Jurkat, Clone E6-1 (cell line): ENCODE measurements at regions not wholly inside any gene's neighbourhood (a gene's known extent, or its start where the extent isn't known, plus 50 kb on each side); places are given as distances from the start of the nearest gene placed in this dataset.

Source experiments
- DNase-seq: peaks from one replicate; pipeline ENCODE4 v3.0.0-alpha.2; 2011; ENCODE audit warnings: low read depth, low spot score
- H3K4me3 ChIP-seq: 2 replicates; pipeline ENCODE4 v1.5.1; 2011; ENCODE audit warnings: mild to moderate bottlenecking, low read length, control low read depth, moderate library complexity

GRCh38 chr5:149441986-149442385 lies 62.9 kb upstream of the IL17B start:
- DNase-seq, result no peak
- H3K4me3 ChIP-seq, result no peak overlapping the region

GRCh38 chr5:149441194-149441753 lies 62.2 kb upstream of the IL17B start:
- DNase-seq, result no peak
- H3K4me3 ChIP-seq, result no peak overlapping the region

GRCh38 chr5:149439899-149440542 lies 60.9 kb upstream of the IL17B start:
- peak; percentile 81 for DNase-seq
- H3K4me3 ChIP-seq, result peak overlapping the region; percentile 8; the same call in 1 of the 2 replicates

GRCh38 chr5:149438711-149439132 lies 59.6 kb upstream of the IL17B start:
- H3K4me3 ChIP-seq, result no peak overlapping the region
- DNase-seq, result no peak

GRCh38 chr5:149438281-149438680 lies 59.2 kb upstream of the IL17B start:
- DNase-seq, result no peak

GRCh38 chr5:149437391-149438040 lies 58.4 kb upstream of the IL17B start:
- no peak for DNase-seq
- no peak overlapping the region for H3K4me3 ChIP-seq

More at GRCh38 chr5:149438281-149438680, 59.2 kb upstream of the IL17B start:
- no peak overlapping the region for H3K4me3 ChIP-seq

- H3K4me3 ChIP-seq, result no peak overlapping the region
- no peak for DNase-seq
Observed at GRCh38 chr5:149435660-149436059, 56.6 kb upstream of the IL17B start.

- no peak for DNase-seq
- no peak overlapping the region for H3K4me3 ChIP-seq
Observed at GRCh38 chr5:149435015-149435376, 55.9 kb upstream of the IL17B start.

- DNase-seq, result peak; percentile 59
- no peak overlapping the region for H3K4me3 ChIP-seq
Observed at GRCh38 chr5:149434162-149435014, 55.3 kb upstream of the IL17B start.

GRCh38 chr5:149433524-149434131 lies 54.5 kb upstream of the IL17B start:
- DNase-seq, result no peak

GRCh38 chr5:149432911-149433401 lies 53.9 kb upstream of the IL17B start:
- H3K4me3 ChIP-seq, result no peak overlapping the region
- no peak for DNase-seq

More at GRCh38 chr5:149433524-149434131, 54.5 kb upstream of the IL17B start:
- no peak overlapping the region for H3K4me3 ChIP-seq

GRCh38 chr5:149432376-149432775 lies 53.3 kb upstream of the IL17B start:
- no peak for DNase-seq
- no peak overlapping the region for H3K4me3 ChIP-seq

- no peak overlapping the region for H3K4me3 ChIP-seq
- DNase-seq, result no peak
Observed at GRCh38 chr5:149429839-149430721, 51.0 kb upstream of the IL17B start.
